ENCODE measurements at regions not wholly inside any gene's neighbourhood (a gene's known extent, or its start where the extent isn't known, plus 50 kb on each side); places are given as distances from the start of the nearest gene placed in this dataset.

DNA sequence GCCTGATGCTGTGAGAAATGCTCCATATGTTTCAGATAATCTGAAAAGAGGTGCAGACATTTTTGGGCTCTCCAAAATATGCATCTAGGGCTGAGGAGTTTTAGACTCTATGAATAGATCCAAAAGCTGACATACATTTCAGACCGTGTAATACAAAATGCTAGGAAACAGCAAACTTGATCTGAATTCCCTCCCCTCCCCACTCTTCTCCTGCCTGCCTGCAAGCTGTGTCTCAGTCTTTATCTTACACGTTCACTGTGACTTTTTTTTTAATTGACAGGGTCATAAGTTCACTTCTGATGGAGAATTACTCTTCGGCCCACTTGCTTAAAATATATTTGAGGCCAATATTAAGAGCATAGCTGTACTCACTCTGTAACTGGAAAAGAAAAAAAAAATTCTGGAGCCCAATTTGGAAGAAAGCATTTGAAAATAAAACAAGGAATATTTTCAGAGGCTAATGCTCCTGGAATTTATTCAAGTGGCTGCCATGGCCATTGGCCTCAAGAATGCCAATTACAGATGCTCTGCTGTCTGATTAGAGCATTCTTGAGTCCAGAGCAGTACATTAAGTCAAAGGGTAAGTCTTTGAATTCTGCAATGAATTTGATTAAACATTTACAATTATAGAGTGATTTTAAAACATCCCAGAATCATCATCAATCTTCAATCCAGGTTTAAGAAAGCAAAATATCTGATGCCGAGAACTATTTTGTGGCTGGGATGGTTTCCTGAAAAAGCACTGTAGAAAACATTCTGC is 146.2 kb upstream of the SEMA6D start:
- H3K4me1 ChIP-seq: no peaks in the 10 kb centered on the region
- 65 to 66% methylated on average over 4 of the region's 4 CpGs for WGBS, 2 donors
- no peaks in the 10 kb centered on the region for H3K36me3 ChIP-seq
- intact Hi-C loops (cut with DNase I): no loop called here
- no peak overlapping the region for H3K4me3 ChIP-seq
- no peak overlapping the region for H3K27ac ChIP-seq
- no peaks in the 10 kb centered on the region for H3K27me3 ChIP-seq
- H3K9me3 ChIP-seq: no peaks in the 10 kb centered on the region
- TF ChIP-seq POLR2A (IDR thresholded peaks at IDR 0.05): no peak
- TF ChIP-seq, protein P1, sequence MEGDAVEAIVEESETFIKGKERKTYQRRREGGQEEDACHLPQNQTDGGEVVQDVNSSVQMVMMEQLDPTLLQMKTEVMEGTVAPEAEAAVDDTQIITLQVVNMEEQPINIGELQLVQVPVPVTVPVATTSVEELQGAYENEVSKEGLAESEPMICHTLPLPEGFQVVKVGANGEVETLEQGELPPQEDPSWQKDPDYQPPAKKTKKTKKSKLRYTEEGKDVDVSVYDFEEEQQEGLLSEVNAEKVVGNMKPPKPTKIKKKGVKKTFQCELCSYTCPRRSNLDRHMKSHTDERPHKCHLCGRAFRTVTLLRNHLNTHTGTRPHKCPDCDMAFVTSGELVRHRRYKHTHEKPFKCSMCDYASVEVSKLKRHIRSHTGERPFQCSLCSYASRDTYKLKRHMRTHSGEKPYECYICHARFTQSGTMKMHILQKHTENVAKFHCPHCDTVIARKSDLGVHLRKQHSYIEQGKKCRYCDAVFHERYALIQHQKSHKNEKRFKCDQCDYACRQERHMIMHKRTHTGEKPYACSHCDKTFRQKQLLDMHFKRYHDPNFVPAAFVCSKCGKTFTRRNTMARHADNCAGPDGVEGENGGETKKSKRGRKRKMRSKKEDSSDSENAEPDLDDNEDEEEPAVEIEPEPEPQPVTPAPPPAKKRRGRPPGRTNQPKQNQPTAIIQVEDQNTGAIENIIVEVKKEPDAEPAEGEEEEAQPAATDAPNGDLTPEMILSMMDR (IDR thresholded peaks at IDR 0.05): no peak
- no peak for DNase-seq

DNA sequence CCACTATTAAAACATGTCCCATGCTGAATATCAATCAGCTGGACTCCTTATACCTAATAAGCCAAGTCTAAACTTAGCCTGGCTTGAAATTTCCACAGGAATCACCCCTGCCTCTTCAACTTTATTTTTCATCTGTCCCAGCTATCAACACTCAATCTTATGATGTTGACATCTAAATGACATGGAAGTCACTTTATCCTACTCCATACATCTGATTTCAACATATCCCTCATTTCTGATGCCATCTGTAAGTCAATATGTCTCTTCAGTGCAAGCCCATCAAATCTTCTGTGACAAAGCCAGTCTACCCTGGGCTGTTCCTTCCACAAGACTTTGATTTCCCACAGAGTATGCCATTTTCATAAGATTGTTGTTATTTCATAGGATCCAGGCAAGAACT is 143.6 kb upstream of the SEMA6D start:
- intact Hi-C loops (cut with DNase I): no loop called here
- Histone ChIP-seq H3K4me1 (no peaks in the 10 kb centered on the region), H3K36me3 (no peaks in the 10 kb centered on the region), H3K27me3 (no peaks in the 10 kb centered on the region), H3K4me3 (no peak overlapping the region), H3K27ac (no peak overlapping the region), H3K9me3 (no peaks in the 10 kb centered on the region)
- no peak for TF ChIP-seq POLR2A (IDR thresholded peaks at IDR 0.05)
- TF ChIP-seq, protein P1 (IDR thresholded peaks at IDR 0.05): no peak
- no peak for DNase-seq

DNA sequence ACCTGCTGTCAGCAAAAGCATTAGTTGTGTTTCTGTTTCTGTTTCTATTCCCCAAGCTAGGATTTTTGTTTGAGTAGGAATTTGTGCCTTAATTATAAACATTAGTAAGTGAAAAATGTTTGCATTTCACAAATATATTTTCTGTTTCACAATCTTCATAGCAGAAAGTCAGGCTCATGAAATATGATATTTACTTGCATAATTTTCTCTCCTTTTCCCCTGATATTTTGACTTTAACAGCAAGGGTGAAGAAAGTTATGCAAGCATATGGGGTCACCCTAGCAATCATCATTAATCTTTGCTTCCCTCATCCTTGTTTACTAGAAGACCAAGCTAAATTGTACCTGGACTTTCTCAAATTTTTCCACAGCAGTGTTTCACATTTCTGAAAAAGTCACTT is 140.3 kb upstream of the SEMA6D start:
- no peak for TF ChIP-seq POLR2A (IDR thresholded peaks at IDR 0.05)
- TF ChIP-seq, protein P1 (IDR thresholded peaks at IDR 0.05): no peak
- no peak overlapping the region for H3K4me3 ChIP-seq
- no peaks in the 10 kb centered on the region for H3K9me3 ChIP-seq
- H3K27me3 ChIP-seq: no peaks in the 10 kb centered on the region
- H3K36me3 ChIP-seq: no peaks in the 10 kb centered on the region
- no peaks in the 10 kb centered on the region for H3K4me1 ChIP-seq
- DNase-seq: no peak
- intact Hi-C loops (cut with DNase I): no loop called here
- H3K27ac ChIP-seq: no peak overlapping the region

DNA sequence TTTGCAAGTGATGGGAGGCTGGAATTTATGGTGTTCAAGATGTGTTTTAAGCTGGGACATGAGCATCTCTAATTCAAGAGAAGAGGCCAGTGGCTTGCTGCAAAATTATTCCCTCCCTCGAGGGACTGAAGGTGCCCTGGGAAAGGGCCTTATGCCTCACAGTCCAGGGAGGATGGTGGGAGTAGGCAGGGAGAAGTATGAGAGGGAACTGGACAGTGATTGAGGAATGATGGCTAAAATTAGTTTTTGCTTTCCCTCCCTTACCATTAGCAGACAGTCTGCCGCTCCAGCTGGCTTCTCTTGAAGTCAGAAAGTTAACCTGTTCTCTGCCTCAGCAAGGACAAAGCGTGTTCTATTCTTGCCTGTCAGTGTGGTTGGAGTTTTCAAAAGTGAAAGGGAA is 139.8 kb upstream of the SEMA6D start:
- TF ChIP-seq, protein P1 (IDR thresholded peaks at IDR 0.05): no peak
- no peak for TF ChIP-seq POLR2A (IDR thresholded peaks at IDR 0.05)
- Histone ChIP-seq H3K27me3 (no peaks in the 10 kb centered on the region), H3K27ac (no peak overlapping the region), H3K9me3 (no peaks in the 10 kb centered on the region), H3K36me3 (no peaks in the 10 kb centered on the region), H3K4me3 (no peak overlapping the region), H3K4me1 (no peaks in the 10 kb centered on the region)
- intact Hi-C loops (cut with DNase I): no loop called here
- 53 to 61% methylated on average over 3 of the region's 3 CpGs for WGBS, 2 donors
- no peak for DNase-seq

DNA sequence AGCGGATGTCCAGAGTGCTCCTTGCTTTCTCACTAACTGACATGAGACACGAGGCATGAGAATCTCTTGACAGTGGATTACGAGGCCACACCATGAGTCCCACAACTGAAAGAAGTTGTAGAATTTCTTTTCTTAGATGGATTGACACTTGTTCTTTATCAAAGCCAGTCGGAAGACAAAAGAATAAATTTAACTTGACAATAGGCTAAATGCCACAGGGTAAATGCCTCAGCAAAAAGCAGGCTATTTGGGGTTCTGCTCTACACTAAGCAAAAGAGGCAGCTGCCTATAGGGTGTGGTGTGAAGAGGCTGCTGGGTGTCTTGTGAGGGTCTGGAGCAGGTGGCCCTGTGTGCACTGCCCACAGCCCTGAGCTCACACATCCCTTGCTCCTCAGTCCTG is 135.1 kb upstream of the SEMA6D start:
- intact Hi-C loops (cut with DNase I): no loop called here
- Histone ChIP-seq H3K9me3 (no peaks in the 10 kb centered on the region), H3K4me1 (no peaks in the 10 kb centered on the region), H3K36me3 (no peaks in the 10 kb centered on the region), H3K27ac (no peak overlapping the region), H3K4me3 (no peak overlapping the region), H3K27me3 (no peaks in the 10 kb centered on the region)
- no peak for TF ChIP-seq POLR2A (IDR thresholded peaks at IDR 0.05)
- TF ChIP-seq, protein P1 (IDR thresholded peaks at IDR 0.05): no peak
- no peak for DNase-seq
- WGBS, 2 donors: 83 to 87% methylated on average over 4 of the region's 4 CpGs

All from esophagus squamous epithelium (tissue), 5 donors.